HCT116 (cell line): ENCODE measurements at regions not wholly inside any gene's neighbourhood (a gene's known extent, or its start where the extent isn't known, plus 50 kb on each side); places are given as distances from the start of the nearest gene placed in this dataset.

ENCODE experiments used
- ATAC-seq: fragments of 200-7000 bp; cut with Tn5 transposase; 2 replicates; pipeline ENCODE4 v1.9.1; 2020; ENCODE audit warnings: mild to moderate bottlenecking, moderate library complexity
- BruUV-seq: library from RNA; stranded (reverse); fragments of 400-500 nt; replicated peaks from 2 replicates; lab custom pipeline; 2021; lab: Mats Ljungman, UMichigan
- CTCF ChIA-PET: fragments of 300-600 bp; sonication (Branson Sonifier 250); formaldehyde crosslinking; loops from one replicate; lab custom pipeline; 2021; ENCODE audit warnings: antibody characterized with exemption; lab: Charles Lee
- POLR2A ChIA-PET: fragments of 300-600, 350-600 bp; sonication (Branson Sonifier 250); formaldehyde crosslinking; loops from one replicate; lab custom pipeline; 2021; ENCODE audit warnings: antibody characterized with exemption; lab: Charles Lee
- RAD21 ChIA-PET, 2 experiments: fragments of 300-600 bp; sonication (Branson Sonifier 250); formaldehyde crosslinking; loops; one replicate each; lab custom pipeline; 2023; ENCODE audit warnings: low total read pairs in 2 of 2; ENCODE audit not compliant: uncharacterized antibody in 2 of 2, unreplicated experiment in 2 of 2, low non-redundant PET in 1 of 2; lab: Charles Lee
- DNase-seq: peaks from one replicate; pipeline ENCODE4 v3.0.0-alpha.2; 2010; ENCODE audit warnings: low read depth, low spot score
- H2AFZ ChIP-seq: fragments of 200-600 bp; shearing (Covaris generic), sonication (generic); 2 replicates; pipeline ENCODE4 v1.6.1; 2017; ENCODE audit warnings: low read depth, mixed run types, mixed read lengths, antibody characterized with exemption, low read length; ENCODE audit not compliant: poor library complexity, severe bottlenecking
- H3K27ac ChIP-seq: 2 replicates; pipeline ENCODE4 v1.5.1; 2012; ENCODE audit warnings: low read depth, low read length
- H3K27me3 ChIP-seq: fragments of 200-600 bp; sonication (generic); 2 replicates; pipeline ENCODE4 v1.6.1; 2016; ENCODE audit warnings: mixed run types, low read length, mixed read lengths; ENCODE audit not compliant: insufficient read depth
- H3K36me3 ChIP-seq, 2 experiments: fragments of 200-500 bp in 1 of 2; fragments of 200-600 bp in 1 of 2; sonication (Bioruptor generic) in 1 of 2; sonication (generic) in 1 of 2; 2 replicates each; pipeline versions ENCODE4 v1.5.1 to v1.6.1; 2014 to 2016; ENCODE audit warnings: low read length in 2 of 2, inconsistent platforms in 1 of 2, mixed read lengths in 1 of 2, mixed run types in 1 of 2; ENCODE audit not compliant: insufficient read depth in 2 of 2, control insufficient read depth in 1 of 2
- H3K4me1 ChIP-seq, 2 experiments: fragments of 200-600 bp in 1 of 2; sonication (generic) in 1 of 2; 2 replicates each; pipeline versions ENCODE4 v1.5.1 to v1.6.1; 2012 to 2017; ENCODE audit warnings: low read length in 2 of 2, inconsistent platforms in 1 of 2, mild to moderate bottlenecking in 1 of 2, mixed read lengths in 1 of 2, mixed run types in 1 of 2, moderate library complexity in 1 of 2; ENCODE audit not compliant: insufficient read depth in 2 of 2, control insufficient read depth in 1 of 2
- H3K4me2 ChIP-seq: fragments of 200-600 bp; sonication (generic); 2 replicates; pipeline ENCODE4 v1.6.1; 2017; ENCODE audit warnings: mixed run types, low read length, mixed read lengths
- H3K4me3 ChIP-seq, 2 experiments: fragments of 200-600 bp in 1 of 2; sonication (generic) in 1 of 2; replicated peaks in 1 of 2; 2 replicates each; pipeline ENCODE4 v1.5.1; 2011 to 2016; ENCODE audit warnings: low read length in 2 of 2, control low read depth in 1 of 2, low read depth in 1 of 2, mild to moderate bottlenecking in 1 of 2, mixed read lengths in 1 of 2, mixed run types in 1 of 2
- H3K79me2 ChIP-seq: fragments of 200-600 bp; sonication (generic); 2 replicates; pipeline ENCODE4 v1.6.1; 2017; ENCODE audit warnings: mild to moderate bottlenecking, mixed run types, low read length, moderate library complexity, mixed read lengths; ENCODE audit not compliant: insufficient read depth
- H3K9ac ChIP-seq: fragments of 200-600 bp; sonication (generic); 2 replicates; pipeline ENCODE4 v1.6.1; 2016; ENCODE audit warnings: low read length, mixed read lengths
- H3K9me2 ChIP-seq: fragments of 200-600 bp; sonication (generic), shearing (Covaris generic); 2 replicates; pipeline ENCODE4 v1.6.1; 2017; ENCODE audit warnings: mixed run types, mild to moderate bottlenecking, moderate library complexity; ENCODE audit not compliant: insufficient read depth
- H3K9me3 ChIP-seq, 2 experiments: fragments of 200-500 bp in 1 of 2; fragments of 200-600 bp in 1 of 2; sonication (Bioruptor generic) in 1 of 2; sonication (generic) in 1 of 2; 2 replicates each; pipeline ENCODE4 v1.6.1; 2014 to 2017; ENCODE audit warnings: low read length in 2 of 2, mixed read lengths in 2 of 2, inconsistent platforms in 1 of 2, low read depth in 1 of 2, mild to moderate bottlenecking in 1 of 2, mixed run types in 1 of 2, moderate library complexity in 1 of 2; ENCODE audit not compliant: control insufficient read depth in 1 of 2, insufficient read depth in 1 of 2
- H4K20me1 ChIP-seq: fragments of 200-600 bp; sonication (generic), shearing (Covaris generic); 2 replicates; pipeline ENCODE4 v1.6.1; 2017; ENCODE audit warnings: mixed run types, mild to moderate bottlenecking, moderate library complexity; ENCODE audit not compliant: insufficient read depth
- ATF3 ChIP-seq: IDR thresholded peaks from 2 replicates; pipeline ENCODE4 v1.6.1; 2012
- CBX3 ChIP-seq: IDR thresholded peaks from 2 replicates; pipeline ENCODE4 v1.6.1; 2012; ENCODE audit warnings: low read depth
- CEBPB ChIP-seq: IDR thresholded peaks from 2 replicates; pipeline ENCODE4 v1.6.1; 2012; ENCODE audit warnings: low read depth
- ELF1 ChIP-seq: IDR thresholded peaks from 2 replicates; pipeline ENCODE4 v1.6.1; 2012; ENCODE audit warnings: low read depth, borderline replicate concordance
- FOSL1 ChIP-seq: IDR thresholded peaks from 2 replicates; pipeline ENCODE4 v1.6.1; 2012; ENCODE audit warnings: low read depth
- MAX ChIP-seq: IDR thresholded peaks from 2 replicates; pipeline ENCODE4 v1.6.1; 2012
- POLR2A ChIP-seq: IDR thresholded peaks from 2 replicates; pipeline ENCODE4 v1.7.0; 2011; ENCODE audit warnings: borderline replicate concordance; ENCODE audit not compliant: insufficient read depth, insufficient read length; ENCODE audit errors: extremely low read depth
- POLR2AphosphoS5 ChIP-seq: IDR thresholded peaks from 2 replicates; pipeline ENCODE4 v1.6.1; 2011; ENCODE audit warnings: mild to moderate bottlenecking, low read depth, low read length, moderate library complexity
- RAD21 ChIP-seq: IDR thresholded peaks from 2 replicates; pipeline ENCODE4 v1.6.1; 2012; ENCODE audit warnings: low read depth, mild to moderate bottlenecking
- REST ChIP-seq: IDR thresholded peaks from 2 replicates; pipeline ENCODE4 v1.6.1; 2012; ENCODE audit warnings: low read depth
- TCF7L2 ChIP-seq: IDR thresholded peaks from 2 replicates; pipeline ENCODE4 v1.7.0; 2011; ENCODE audit warnings: borderline replicate concordance, inconsistent platforms; ENCODE audit not compliant: insufficient read depth, insufficient read length; ENCODE audit errors: extremely low read depth
- ZNF274 ChIP-seq: fragments of 200-500 bp; sonication (Bioruptor generic); IDR thresholded peaks from 2 replicates; pipeline ENCODE4 v1.6.1; 2014; ENCODE audit warnings: mild to moderate bottlenecking, low read depth, low read length, inconsistent platforms
- intact Hi-C: fragments of 100-400 bp; cut with micrococcal nuclease; formaldehyde crosslinking; loops from 2 replicates; pipeline ENCODE4 v1.10.0; 2022

GRCh38 chr2:157172239-157172638 is 85.3 kb upstream of the GALNT5 start:
- RAD21 ChIA-PET, result no interaction called here
- TF ChIP-seq TCF7L2, result no peak
- no peak for TF ChIP-seq MAX
- no peak for TF ChIP-seq REST
- H3K9me3 ChIP-seq, result no peaks in the 10 kb centered on the region; a peak in 1 of 4 replicates

GRCh38 chr2:157172866-157173578 is 84.5 kb upstream of the GALNT5 start:
- H3K36me3 ChIP-seq, result no peaks in the 10 kb centered on the region
- H3K4me2 ChIP-seq, result no peak overlapping the region
- no peak for DNase-seq
- no peaks in the 10 kb centered on the region for H3K27me3 ChIP-seq
- intact Hi-C loops, result no loop called here
- H3K4me3 ChIP-seq, result no peak overlapping the region
- BruUV-seq, result no TSS peak
- ChIA-PET RAD21 (no interaction called here), POLR2A (no interaction called here), CTCF (no interaction called here)
- no peaks in the 10 kb centered on the region for H3K79me2 ChIP-seq
- peak overlapping the region; percentile 51 for H2AFZ ChIP-seq
- no peak overlapping the region for H3K9ac ChIP-seq
- no peak for ATAC-seq
- H3K4me1 ChIP-seq, result no peaks in the 10 kb centered on the region
- no peaks in the 10 kb centered on the region for H4K20me1 ChIP-seq
- no peaks in the 10 kb centered on the region; a peak in 1 of 4 replicates for H3K9me3 ChIP-seq
- no peaks in the 10 kb centered on the region for H3K9me2 ChIP-seq
- no peak overlapping the region for H3K27ac ChIP-seq
- no peak for TF ChIP-seq ATF3
- TF ChIP-seq MAX, result no peak
- TF ChIP-seq POLR2AphosphoS5, result no peak
- no peak for TF ChIP-seq RAD21
- no peak for TF ChIP-seq CEBPB
- TF ChIP-seq ELF1, result no peak
- no peak for TF ChIP-seq ZNF274
- TF ChIP-seq FOSL1, result no peak
- no peak for TF ChIP-seq CBX3
- no peak for TF ChIP-seq POLR2A

More at GRCh38 chr2:157172239-157172638, 85.3 kb upstream of the GALNT5 start:
- no peaks in the 10 kb centered on the region for H4K20me1 ChIP-seq
- ATAC-seq, result no peak
- no peaks in the 10 kb centered on the region for H3K36me3 ChIP-seq
- BruUV-seq, result no TSS peak
- no peak overlapping the region for H3K4me3 ChIP-seq
- CTCF ChIA-PET, result no interaction called here
- no peaks in the 10 kb centered on the region for H3K27me3 ChIP-seq
- H3K4me2 ChIP-seq, result no peak overlapping the region
- no peaks in the 10 kb centered on the region for H3K4me1 ChIP-seq
- H2AFZ ChIP-seq, result no peak overlapping the region
- H3K27ac ChIP-seq, result no peak overlapping the region
- POLR2A ChIA-PET, result no interaction called here
- no peaks in the 10 kb centered on the region for H3K9me2 ChIP-seq
- no peaks in the 10 kb centered on the region for H3K79me2 ChIP-seq
- intact Hi-C loops, result no loop called here
- DNase-seq, result no peak
- H3K9ac ChIP-seq, result no peak overlapping the region
